WTC11 (cell line): ENCODE measurements at regions not wholly inside any gene's neighbourhood (a gene's known extent, or its start where the extent isn't known, plus 50 kb on each side); places are given as distances from the start of the nearest gene placed in this dataset.

Experiments used
- ATAC-seq: fragments of 200-7000 bp; cut with Tn5 transposase; 2 replicates; pipeline ENCODE4 v1.10.0; 2021; ENCODE audit warnings: mild to moderate bottlenecking, moderate library complexity
- CTCF ChIA-PET: fragments of 300-600 bp; sonication (Branson Sonifier 250); formaldehyde crosslinking; loops from one replicate; lab custom pipeline; 2021; ENCODE audit warnings: antibody characterized with exemption; lab: Charles Lee
- POLR2A ChIA-PET: fragments of 350-600 bp; sonication (Branson Sonifier 250); formaldehyde crosslinking; loops from one replicate; lab custom pipeline; 2021; ENCODE audit warnings: antibody characterized with exemption; lab: Charles Lee
- DNase-seq: peaks from one replicate; pipeline ENCODE4 v3.0.0; 2021; ENCODE audit warnings: low spot score
- H3K27ac Mint-ChIP-seq: 2 replicates; pipeline ENCODE4 v1.8.0; 2021; ENCODE audit warnings: mixed read lengths
- H3K27me3 Mint-ChIP-seq: 2 replicates; pipeline ENCODE4 v1.8.0; 2021; ENCODE audit warnings: low read depth, mild to moderate bottlenecking, moderate library complexity, mixed read lengths
- H3K36me3 Mint-ChIP-seq: 2 replicates; pipeline ENCODE4 v1.8.0; 2021; ENCODE audit warnings: mixed read lengths
- H3K4me1 Mint-ChIP-seq: 2 replicates; pipeline ENCODE4 v1.8.0; 2022; ENCODE audit warnings: mixed read lengths
- H3K4me3 Mint-ChIP-seq: 2 replicates; pipeline ENCODE4 v1.8.0; 2021; ENCODE audit warnings: mild to moderate bottlenecking, moderate library complexity, mixed read lengths
- H3K9me3 Mint-ChIP-seq: 2 replicates; pipeline ENCODE4 v1.8.0; 2021; ENCODE audit warnings: mixed read lengths
- ATF2 ChIP-seq: sonication (generic); formaldehyde crosslinking; IDR thresholded peaks from 2 replicates; pipeline ENCODE4 v1.8.1; 2022; ENCODE audit warnings: low read depth, missing genetic modification reagents, borderline replicate concordance
- CREB1 ChIP-seq: sonication (generic); formaldehyde crosslinking; IDR thresholded peaks from 2 replicates; pipeline ENCODE4 v1.8.0; 2023; ENCODE audit warnings: mild to moderate bottlenecking, missing genetic modification reagents
- ERG ChIP-seq: fragments of 250-450 bp; sonication (Bioruptor Pico); IDR thresholded peaks from 2 replicates; pipeline ENCODE4 v1.8.0; 2021; ENCODE audit warnings: mild to moderate bottlenecking
- FOXJ3 ChIP-seq: sonication (generic); formaldehyde crosslinking; IDR thresholded peaks from 2 replicates; pipeline ENCODE4 v1.9.0; 2021; ENCODE audit warnings: missing genetic modification reagents, mild to moderate bottlenecking, borderline replicate concordance
- FOXP1 ChIP-seq: sonication (generic); formaldehyde crosslinking; IDR thresholded peaks from 2 replicates; pipeline ENCODE4 v1.8.0; 2022; ENCODE audit warnings: missing genetic modification reagents, mild to moderate bottlenecking, moderate library complexity, borderline replicate concordance
- GABPB1 ChIP-seq: sonication (generic); formaldehyde crosslinking; IDR thresholded peaks from 2 replicates; pipeline ENCODE4 v1.8.1; 2023; ENCODE audit warnings: mild to moderate bottlenecking, missing genetic modification reagents
- JUN ChIP-seq: sonication (generic); formaldehyde crosslinking; IDR thresholded peaks from 2 replicates; pipeline ENCODE4 v1.8.0; 2023; ENCODE audit warnings: mild to moderate bottlenecking, missing genetic modification reagents
- NR1H2 ChIP-seq: sonication (generic); formaldehyde crosslinking; IDR thresholded peaks from 2 replicates; pipeline ENCODE4 v1.9.0; 2021; ENCODE audit warnings: mild to moderate bottlenecking, moderate library complexity, missing genetic modification reagents
- OVOL2 ChIP-seq: fragments of 250-450 bp; sonication (Bioruptor Pico); IDR thresholded peaks from 2 replicates; pipeline ENCODE4 v1.9.0; 2021; ENCODE audit warnings: mild to moderate bottlenecking, borderline replicate concordance
- PRRX2 ChIP-seq: fragments of 250-450 bp; sonication (Bioruptor Pico); IDR thresholded peaks from 2 replicates; pipeline ENCODE4 v1.8.0; 2021; ENCODE audit warnings: mild to moderate bottlenecking
- SMAD3 ChIP-seq: sonication (generic); formaldehyde crosslinking; IDR thresholded peaks from 2 replicates; pipeline ENCODE4 v1.8.0; 2022; ENCODE audit warnings: missing genetic modification reagents, mild to moderate bottlenecking, borderline replicate concordance
- SP1 ChIP-seq: sonication (generic); formaldehyde crosslinking; conservative IDR thresholded peaks from 2 replicates; pipeline ENCODE4 v1.8.1; 2022; ENCODE audit warnings: missing genetic modification reagents
- ZBTB21 ChIP-seq: sonication (generic); formaldehyde crosslinking; IDR thresholded peaks from 2 replicates; pipeline ENCODE4 v1.8.1; 2023; ENCODE audit warnings: mild to moderate bottlenecking, missing genetic modification reagents, borderline replicate concordance
- ZBTB43 ChIP-seq: sonication (generic); formaldehyde crosslinking; IDR thresholded peaks from 2 replicates; pipeline ENCODE4 v1.8.1; 2023; ENCODE audit warnings: mild to moderate bottlenecking, missing genetic modification reagents
- ZNF121 ChIP-seq: sonication (generic); formaldehyde crosslinking; IDR thresholded peaks from 2 replicates; pipeline ENCODE4 v1.8.0; 2023; ENCODE audit warnings: missing genetic modification reagents
- ZNF138 ChIP-seq: sonication (generic); formaldehyde crosslinking; conservative IDR thresholded peaks from 2 replicates; pipeline ENCODE4 v1.8.1; 2022; ENCODE audit warnings: mild to moderate bottlenecking, moderate library complexity, missing genetic modification reagents
- ZNF219 ChIP-seq: sonication (generic); formaldehyde crosslinking; IDR thresholded peaks from 2 replicates; pipeline ENCODE4 v1.8.0; 2023; ENCODE audit warnings: missing genetic modification reagents, mild to moderate bottlenecking, borderline replicate concordance
- ZNF263 ChIP-seq: sonication (generic); formaldehyde crosslinking; IDR thresholded peaks from 2 replicates; pipeline ENCODE4 v1.8.1; 2022; ENCODE audit warnings: low read depth, mild to moderate bottlenecking, moderate library complexity, missing genetic modification reagents
- ZNF416 ChIP-seq: fragments of 250-450 bp; sonication (Bioruptor Pico); IDR thresholded peaks from 2 replicates; pipeline ENCODE4 v1.9.0; 2021; ENCODE audit warnings: mild to moderate bottlenecking, inconsistent platforms
- ZNF423 ChIP-seq: fragments of 250-450 bp; sonication (Bioruptor Pico); IDR thresholded peaks from 2 replicates; pipeline ENCODE4 v2.1.2; 2022; ENCODE audit warnings: mild to moderate bottlenecking, moderate library complexity
- TF ChIP-seq, protein P1 (sequence below): fragments of 250-450 bp; sonication (Bioruptor Pico); IDR thresholded peaks from 2 replicates; pipeline ENCODE4 v1.9.0; 2021; ENCODE audit warnings: mild to moderate bottlenecking
- TF ChIP-seq, protein P2 (sequence below): sonication (generic); formaldehyde crosslinking; IDR thresholded peaks from 2 replicates; pipeline ENCODE4 v1.8.0; 2023; ENCODE audit warnings: mild to moderate bottlenecking, missing genetic modification reagents
- TF ChIP-seq, protein P3 (sequence below): sonication (generic); formaldehyde crosslinking; IDR thresholded peaks from 2 replicates; pipeline ENCODE4 v1.8.0; 2022; ENCODE audit warnings: mild to moderate bottlenecking, missing genetic modification reagents
- TF ChIP-seq, protein P4 (sequence below): sonication (generic); formaldehyde crosslinking; conservative IDR thresholded peaks from 2 replicates; pipeline ENCODE4 v1.8.1; 2023; ENCODE audit warnings: mild to moderate bottlenecking, low read depth, missing genetic modification reagents, moderate library complexity

DNA sequence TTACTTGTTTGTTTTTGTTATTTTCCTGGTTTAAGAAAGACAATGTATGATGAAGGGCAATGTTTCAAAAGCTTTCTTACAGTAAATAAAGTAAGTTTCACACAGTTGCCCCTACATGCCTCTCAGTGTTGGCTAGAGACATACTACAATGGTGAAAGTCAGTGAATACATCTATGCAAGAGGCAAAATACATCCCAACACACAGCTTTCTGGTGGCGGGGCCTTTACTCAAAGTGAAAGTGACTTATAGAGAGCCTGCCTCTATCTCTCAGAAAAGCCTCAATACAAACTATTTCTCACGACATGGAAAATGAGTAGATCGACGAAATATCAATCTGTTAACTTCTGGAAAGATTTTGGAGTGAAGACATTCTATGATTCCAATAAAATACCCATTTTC, 122.3 kb downstream of the SLC30A10 start:
- H3K36me3 Mint-ChIP-seq, result no peaks in the 10 kb centered on the region
- no peak for ATAC-seq
- TF ChIP-seq ZBTB21 (CRISPR knock-in tag) (no peak), ZNF121 (no peak), ZNF219 (no peak), NR1H2 (CRISPR knock-in tag) (no peak), CREB1 (CRISPR knock-in tag) (no peak), ERG (CRISPR knock-in tag) (no peak), ZNF138 (no peak), ZBTB43 (CRISPR knock-in tag) (no peak), ZNF416 (CRISPR knock-in tag) (no peak), PRRX2 (CRISPR knock-in tag) (no peak), JUN (CRISPR knock-in tag) (no peak), SP1 (CRISPR knock-in tag) (no peak), FOXJ3 (CRISPR knock-in tag) (no peak), ZNF423 (CRISPR knock-in tag) (no peak), GABPB1 (CRISPR knock-in tag) (no peak), SMAD3 (CRISPR knock-in tag) (no peak)
- TF ChIP-seq, protein P1, sequence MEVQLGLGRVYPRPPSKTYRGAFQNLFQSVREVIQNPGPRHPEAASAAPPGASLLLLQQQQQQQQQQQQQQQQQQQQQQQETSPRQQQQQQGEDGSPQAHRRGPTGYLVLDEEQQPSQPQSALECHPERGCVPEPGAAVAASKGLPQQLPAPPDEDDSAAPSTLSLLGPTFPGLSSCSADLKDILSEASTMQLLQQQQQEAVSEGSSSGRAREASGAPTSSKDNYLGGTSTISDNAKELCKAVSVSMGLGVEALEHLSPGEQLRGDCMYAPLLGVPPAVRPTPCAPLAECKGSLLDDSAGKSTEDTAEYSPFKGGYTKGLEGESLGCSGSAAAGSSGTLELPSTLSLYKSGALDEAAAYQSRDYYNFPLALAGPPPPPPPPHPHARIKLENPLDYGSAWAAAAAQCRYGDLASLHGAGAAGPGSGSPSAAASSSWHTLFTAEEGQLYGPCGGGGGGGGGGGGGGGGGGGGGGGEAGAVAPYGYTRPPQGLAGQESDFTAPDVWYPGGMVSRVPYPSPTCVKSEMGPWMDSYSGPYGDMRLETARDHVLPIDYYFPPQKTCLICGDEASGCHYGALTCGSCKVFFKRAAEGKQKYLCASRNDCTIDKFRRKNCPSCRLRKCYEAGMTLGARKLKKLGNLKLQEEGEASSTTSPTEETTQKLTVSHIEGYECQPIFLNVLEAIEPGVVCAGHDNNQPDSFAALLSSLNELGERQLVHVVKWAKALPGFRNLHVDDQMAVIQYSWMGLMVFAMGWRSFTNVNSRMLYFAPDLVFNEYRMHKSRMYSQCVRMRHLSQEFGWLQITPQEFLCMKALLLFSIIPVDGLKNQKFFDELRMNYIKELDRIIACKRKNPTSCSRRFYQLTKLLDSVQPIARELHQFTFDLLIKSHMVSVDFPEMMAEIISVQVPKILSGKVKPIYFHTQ (CRISPR knock-in tag), result no peak
- TF ChIP-seq, protein P2, sequence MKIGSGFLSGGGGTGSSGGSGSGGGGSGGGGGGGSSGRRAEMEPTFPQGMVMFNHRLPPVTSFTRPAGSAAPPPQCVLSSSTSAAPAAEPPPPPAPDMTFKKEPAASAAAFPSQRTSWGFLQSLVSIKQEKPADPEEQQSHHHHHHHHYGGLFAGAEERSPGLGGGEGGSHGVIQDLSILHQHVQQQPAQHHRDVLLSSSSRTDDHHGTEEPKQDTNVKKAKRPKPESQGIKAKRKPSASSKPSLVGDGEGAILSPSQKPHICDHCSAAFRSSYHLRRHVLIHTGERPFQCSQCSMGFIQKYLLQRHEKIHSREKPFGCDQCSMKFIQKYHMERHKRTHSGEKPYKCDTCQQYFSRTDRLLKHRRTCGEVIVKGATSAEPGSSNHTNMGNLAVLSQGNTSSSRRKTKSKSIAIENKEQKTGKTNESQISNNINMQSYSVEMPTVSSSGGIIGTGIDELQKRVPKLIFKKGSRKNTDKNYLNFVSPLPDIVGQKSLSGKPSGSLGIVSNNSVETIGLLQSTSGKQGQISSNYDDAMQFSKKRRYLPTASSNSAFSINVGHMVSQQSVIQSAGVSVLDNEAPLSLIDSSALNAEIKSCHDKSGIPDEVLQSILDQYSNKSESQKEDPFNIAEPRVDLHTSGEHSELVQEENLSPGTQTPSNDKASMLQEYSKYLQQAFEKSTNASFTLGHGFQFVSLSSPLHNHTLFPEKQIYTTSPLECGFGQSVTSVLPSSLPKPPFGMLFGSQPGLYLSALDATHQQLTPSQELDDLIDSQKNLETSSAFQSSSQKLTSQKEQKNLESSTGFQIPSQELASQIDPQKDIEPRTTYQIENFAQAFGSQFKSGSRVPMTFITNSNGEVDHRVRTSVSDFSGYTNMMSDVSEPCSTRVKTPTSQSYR (CRISPR knock-in tag), result no peak
- H3K9me3 Mint-ChIP-seq, result peaks cover 8% of the 10 kb centered on the region
- H3K4me3 Mint-ChIP-seq, result no peak overlapping the region
- H3K4me1 Mint-ChIP-seq, result no peaks in the 10 kb centered on the region
- ChIA-PET POLR2A (no interaction called here), CTCF (no interaction called here)
- no peaks in the 10 kb centered on the region for H3K27me3 Mint-ChIP-seq
- no peak overlapping the region for H3K27ac Mint-ChIP-seq
- DNase-seq, result no peak

- DNase-seq, result no peak
- Mint-ChIP-seq H3K4me3 (no peak overlapping the region), H3K9me3 (peaks cover 8% of the 10 kb centered on the region), H3K27ac (no peak overlapping the region), H3K36me3 (no peaks in the 10 kb centered on the region), H3K27me3 (no peaks in the 10 kb centered on the region), H3K4me1 (no peaks in the 10 kb centered on the region)
- CTCF ChIA-PET, result no interaction called here
- no peak for ATAC-seq
- POLR2A ChIA-PET, result no interaction called here
- TF ChIP-seq OVOL2 (CRISPR knock-in tag), result no peak
- no peak for TF ChIP-seq ZNF263
- TF ChIP-seq, protein P3, sequence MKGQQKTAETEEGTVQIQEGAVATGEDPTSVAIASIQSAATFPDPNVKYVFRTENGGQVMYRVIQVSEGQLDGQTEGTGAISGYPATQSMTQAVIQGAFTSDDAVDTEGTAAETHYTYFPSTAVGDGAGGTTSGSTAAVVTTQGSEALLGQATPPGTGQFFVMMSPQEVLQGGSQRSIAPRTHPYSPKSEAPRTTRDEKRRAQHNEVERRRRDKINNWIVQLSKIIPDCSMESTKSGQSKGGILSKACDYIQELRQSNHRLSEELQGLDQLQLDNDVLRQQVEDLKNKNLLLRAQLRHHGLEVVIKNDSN (CRISPR knock-in tag), result no peak
- no peak for TF ChIP-seq FOXJ3 (CRISPR knock-in tag)
- no peak for TF ChIP-seq NR1H2 (CRISPR knock-in tag)
- TF ChIP-seq ATF2, result no peak
- TF ChIP-seq FOXP1 (CRISPR knock-in tag), result no peak
- TF ChIP-seq, protein P4, sequence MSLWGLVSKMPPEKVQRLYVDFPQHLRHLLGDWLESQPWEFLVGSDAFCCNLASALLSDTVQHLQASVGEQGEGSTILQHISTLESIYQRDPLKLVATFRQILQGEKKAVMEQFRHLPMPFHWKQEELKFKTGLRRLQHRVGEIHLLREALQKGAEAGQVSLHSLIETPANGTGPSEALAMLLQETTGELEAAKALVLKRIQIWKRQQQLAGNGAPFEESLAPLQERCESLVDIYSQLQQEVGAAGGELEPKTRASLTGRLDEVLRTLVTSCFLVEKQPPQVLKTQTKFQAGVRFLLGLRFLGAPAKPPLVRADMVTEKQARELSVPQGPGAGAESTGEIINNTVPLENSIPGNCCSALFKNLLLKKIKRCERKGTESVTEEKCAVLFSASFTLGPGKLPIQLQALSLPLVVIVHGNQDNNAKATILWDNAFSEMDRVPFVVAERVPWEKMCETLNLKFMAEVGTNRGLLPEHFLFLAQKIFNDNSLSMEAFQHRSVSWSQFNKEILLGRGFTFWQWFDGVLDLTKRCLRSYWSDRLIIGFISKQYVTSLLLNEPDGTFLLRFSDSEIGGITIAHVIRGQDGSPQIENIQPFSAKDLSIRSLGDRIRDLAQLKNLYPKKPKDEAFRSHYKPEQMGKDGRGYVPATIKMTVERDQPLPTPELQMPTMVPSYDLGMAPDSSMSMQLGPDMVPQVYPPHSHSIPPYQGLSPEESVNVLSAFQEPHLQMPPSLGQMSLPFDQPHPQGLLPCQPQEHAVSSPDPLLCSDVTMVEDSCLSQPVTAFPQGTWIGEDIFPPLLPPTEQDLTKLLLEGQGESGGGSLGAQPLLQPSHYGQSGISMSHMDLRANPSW (CRISPR knock-in tag), result no peak
- TF ChIP-seq JUN (CRISPR knock-in tag), result no peak
Measured at GRCh38 chr1:219805191-219805590, 123.2 kb downstream of the SLC30A10 start.
